Transverse colon (tissue), 4 donors: ENCODE measurements at regions not wholly inside any gene's neighbourhood (a gene's known extent, or its start where the extent isn't known, plus 50 kb on each side); places are given as distances from the start of the nearest gene placed in this dataset.

ENCODE experiments used
- POLR2A ChIP-seq: fragments of 450-650 bp; IDR thresholded peaks from one replicate; pipeline ENCODE4 v1.6.1; 2016; ENCODE audit warnings: antibody characterized with exemption, mild to moderate bottlenecking, moderate library complexity
- POLR2AphosphoS5 ChIP-seq, 3 donors: sonication (generic); formaldehyde crosslinking; IDR thresholded peaks; one replicate each; pipeline ENCODE4 v1.6.1; 2016; ENCODE audit warnings: antibody characterized with exemption in 3 of 3
- TF ChIP-seq, protein P1 (sequence below), 5 experiments: fragments of 200-600 bp in 3 of 5; fragments of 450-650 bp in 2 of 5; sonication (generic) in 3 of 5; IDR thresholded peaks; 1 replicate in 2 of 5; 2 replicates in 3 of 5; pipeline ENCODE4 v1.5.1; 2016 to 2017; ENCODE audit warnings: antibody characterized with exemption in 5 of 5, inconsistent platforms in 3 of 5, mild to moderate bottlenecking in 2 of 5, moderate library complexity in 1 of 5

GRCh38 chr2:147164563-147164962 is 680.3 kb upstream of the ACVR2A start:
- TF ChIP-seq POLR2A (no peak), POLR2AphosphoS5 (IDR thresholded peaks at IDR 0.05) (no peak)
- TF ChIP-seq, protein P1, sequence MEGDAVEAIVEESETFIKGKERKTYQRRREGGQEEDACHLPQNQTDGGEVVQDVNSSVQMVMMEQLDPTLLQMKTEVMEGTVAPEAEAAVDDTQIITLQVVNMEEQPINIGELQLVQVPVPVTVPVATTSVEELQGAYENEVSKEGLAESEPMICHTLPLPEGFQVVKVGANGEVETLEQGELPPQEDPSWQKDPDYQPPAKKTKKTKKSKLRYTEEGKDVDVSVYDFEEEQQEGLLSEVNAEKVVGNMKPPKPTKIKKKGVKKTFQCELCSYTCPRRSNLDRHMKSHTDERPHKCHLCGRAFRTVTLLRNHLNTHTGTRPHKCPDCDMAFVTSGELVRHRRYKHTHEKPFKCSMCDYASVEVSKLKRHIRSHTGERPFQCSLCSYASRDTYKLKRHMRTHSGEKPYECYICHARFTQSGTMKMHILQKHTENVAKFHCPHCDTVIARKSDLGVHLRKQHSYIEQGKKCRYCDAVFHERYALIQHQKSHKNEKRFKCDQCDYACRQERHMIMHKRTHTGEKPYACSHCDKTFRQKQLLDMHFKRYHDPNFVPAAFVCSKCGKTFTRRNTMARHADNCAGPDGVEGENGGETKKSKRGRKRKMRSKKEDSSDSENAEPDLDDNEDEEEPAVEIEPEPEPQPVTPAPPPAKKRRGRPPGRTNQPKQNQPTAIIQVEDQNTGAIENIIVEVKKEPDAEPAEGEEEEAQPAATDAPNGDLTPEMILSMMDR (IDR thresholded peaks at IDR 0.05) = no peak
